ENCODE measurements at regions not wholly inside any gene's neighbourhood (a gene's known extent, or its start where the extent isn't known, plus 50 kb on each side); places are given as distances from the start of the nearest gene placed in this dataset.
"Not testable (repeated sequence)": the region's sequence is repeated elsewhere in the genome, so short reads cannot be mapped to it uniquely, and the experiment has no call there.

DNA sequence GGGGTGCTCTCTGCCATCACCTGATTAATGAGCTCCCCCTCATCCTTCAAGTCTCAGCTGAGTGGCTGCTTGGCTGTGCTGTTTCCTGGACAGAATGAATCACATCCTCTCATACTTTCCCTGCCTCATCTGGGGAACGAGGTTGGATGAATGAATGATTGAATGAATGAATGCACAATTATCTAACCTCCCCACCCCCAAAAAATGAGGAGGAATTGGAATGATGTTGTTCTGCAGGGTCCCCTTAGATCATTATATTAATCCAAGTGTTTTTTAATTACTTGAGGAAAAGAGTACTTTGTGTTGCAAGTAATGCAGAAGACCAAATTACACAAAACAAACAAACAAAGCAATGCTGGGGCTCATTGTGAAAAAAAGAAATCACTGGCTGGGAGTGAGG, 240.2 kb downstream of the BUB3 start:
- no peak for DNase-seq (ENCODE audit: low read depth, low spot score)
- Histone ChIP-seq H3K9me3 (ENCODE audit: control insufficient read depth, low read depth, low read length) (no peaks in the 10 kb centered on the region), H3K9ac (ENCODE audit: control insufficient read depth, extremely low read depth, insufficient read depth, low read length) (no peak overlapping the region), H3K27me3 (ENCODE audit: control insufficient read depth, extremely low read depth, insufficient read depth, low read length) (no peaks in the 10 kb centered on the region), H3K4me3 (ENCODE audit: control insufficient read depth in 2 of 3, extremely low read depth in 1 of 3, insufficient read depth in 2 of 3, low read depth in 1 of 3, low read length in 3 of 3) (no peak overlapping the region), H3K4me1 (ENCODE audit: control insufficient read depth, extremely low read depth, insufficient read depth, low read length) (no peaks in the 10 kb centered on the region), H3K79me2 (ENCODE audit: control insufficient read depth, insufficient read depth, low read length) (no peaks in the 10 kb centered on the region), H4K20me1 (ENCODE audit: control insufficient read depth, extremely low read depth, insufficient read depth, low read length) (no peaks in the 10 kb centered on the region), H3K4me2 (ENCODE audit: control insufficient read depth, extremely low read depth, insufficient read depth, low read depth, low read length) (no peak overlapping the region), H3K36me3 (ENCODE audit: control insufficient read depth in 2 of 2, extremely low read depth in 1 of 2, insufficient read depth in 2 of 2, low read length in 2 of 2) (no peaks in the 10 kb centered on the region), H3K9me1 (ENCODE audit: control insufficient read depth, extremely low read depth, insufficient read depth, low read length) (no peaks in the 10 kb centered on the region), H3K27ac (ENCODE audit: control insufficient read depth, insufficient read depth, low read length) (no peak overlapping the region), H2AFZ (ENCODE audit: control insufficient read depth, low read length) (no peak overlapping the region)
- dilution Hi-C loops (cut with MboI; ENCODE audit: extremely low pct_ligation_motif_present, low sequenced_read_pairs) = no loop called here
- no peak for FAIRE-seq
- no peak for TF ChIP-seq EZH2 (IDR thresholded peaks at IDR 0.05; ENCODE audit: low read length)
- TF ChIP-seq, protein P1, sequence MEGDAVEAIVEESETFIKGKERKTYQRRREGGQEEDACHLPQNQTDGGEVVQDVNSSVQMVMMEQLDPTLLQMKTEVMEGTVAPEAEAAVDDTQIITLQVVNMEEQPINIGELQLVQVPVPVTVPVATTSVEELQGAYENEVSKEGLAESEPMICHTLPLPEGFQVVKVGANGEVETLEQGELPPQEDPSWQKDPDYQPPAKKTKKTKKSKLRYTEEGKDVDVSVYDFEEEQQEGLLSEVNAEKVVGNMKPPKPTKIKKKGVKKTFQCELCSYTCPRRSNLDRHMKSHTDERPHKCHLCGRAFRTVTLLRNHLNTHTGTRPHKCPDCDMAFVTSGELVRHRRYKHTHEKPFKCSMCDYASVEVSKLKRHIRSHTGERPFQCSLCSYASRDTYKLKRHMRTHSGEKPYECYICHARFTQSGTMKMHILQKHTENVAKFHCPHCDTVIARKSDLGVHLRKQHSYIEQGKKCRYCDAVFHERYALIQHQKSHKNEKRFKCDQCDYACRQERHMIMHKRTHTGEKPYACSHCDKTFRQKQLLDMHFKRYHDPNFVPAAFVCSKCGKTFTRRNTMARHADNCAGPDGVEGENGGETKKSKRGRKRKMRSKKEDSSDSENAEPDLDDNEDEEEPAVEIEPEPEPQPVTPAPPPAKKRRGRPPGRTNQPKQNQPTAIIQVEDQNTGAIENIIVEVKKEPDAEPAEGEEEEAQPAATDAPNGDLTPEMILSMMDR (optimal IDR thresholded peaks at IDR 0.05 in 1 of 3, IDR thresholded peaks at IDR 0.05 in 1 of 3, conservative IDR thresholded peaks at IDR 0.05 in 1 of 3; ENCODE audit: extremely low read depth in 1 of 3, insufficient read depth in 2 of 3, low read length in 3 of 3) = no peak

GRCh38 chr10:123395234-123395633, 241.0 kb downstream of the BUB3 start:
- H3K36me3 ChIP-seq (ENCODE audit: control insufficient read depth in 2 of 2, extremely low read depth in 1 of 2, insufficient read depth in 2 of 2, low read length in 2 of 2); DNase-seq (ENCODE audit: low read depth, low spot score); FAIRE-seq; H2AFZ ChIP-seq (ENCODE audit: control insufficient read depth, low read length); H4K20me1 ChIP-seq (ENCODE audit: control insufficient read depth, extremely low read depth, insufficient read depth, low read length); H3K4me1 ChIP-seq (ENCODE audit: control insufficient read depth, extremely low read depth, insufficient read depth, low read length); H3K4me3 ChIP-seq (ENCODE audit: control insufficient read depth in 2 of 3, extremely low read depth in 1 of 3, insufficient read depth in 2 of 3, low read depth in 1 of 3, low read length in 3 of 3); H3K27me3 ChIP-seq (ENCODE audit: control insufficient read depth, extremely low read depth, insufficient read depth, low read length); H3K4me2 ChIP-seq (ENCODE audit: control insufficient read depth, extremely low read depth, insufficient read depth, low read depth, low read length); dilution Hi-C loops (cut with MboI; ENCODE audit: extremely low pct_ligation_motif_present, low sequenced_read_pairs); H3K9ac ChIP-seq (ENCODE audit: control insufficient read depth, extremely low read depth, insufficient read depth, low read length); H3K9me3 ChIP-seq (ENCODE audit: control insufficient read depth, low read depth, low read length); H3K27ac ChIP-seq (ENCODE audit: control insufficient read depth, insufficient read depth, low read length); H3K79me2 ChIP-seq (ENCODE audit: control insufficient read depth, insufficient read depth, low read length); H3K9me1 ChIP-seq (ENCODE audit: control insufficient read depth, extremely low read depth, insufficient read depth, low read length): not testable (repeated sequence)

- Histone ChIP-seq H3K36me3 (ENCODE audit: control insufficient read depth in 2 of 2, extremely low read depth in 1 of 2, insufficient read depth in 2 of 2, low read length in 2 of 2) (no peaks in the 10 kb centered on the region), H3K79me2 (ENCODE audit: control insufficient read depth, insufficient read depth, low read length) (no peaks in the 10 kb centered on the region), H3K9me1 (ENCODE audit: control insufficient read depth, extremely low read depth, insufficient read depth, low read length) (no peaks in the 10 kb centered on the region), H2AFZ (ENCODE audit: control insufficient read depth, low read length) (no peak overlapping the region), H3K9me3 (ENCODE audit: control insufficient read depth, low read depth, low read length) (no peaks in the 10 kb centered on the region), H3K27me3 (ENCODE audit: control insufficient read depth, extremely low read depth, insufficient read depth, low read length) (no peaks in the 10 kb centered on the region), H3K4me1 (ENCODE audit: control insufficient read depth, extremely low read depth, insufficient read depth, low read length) (no peaks in the 10 kb centered on the region), H3K4me2 (ENCODE audit: control insufficient read depth, extremely low read depth, insufficient read depth, low read depth, low read length) (no peak overlapping the region), H3K4me3 (ENCODE audit: control insufficient read depth in 2 of 3, extremely low read depth in 1 of 3, insufficient read depth in 2 of 3, low read depth in 1 of 3, low read length in 3 of 3) (no peak overlapping the region), H3K9ac (ENCODE audit: control insufficient read depth, extremely low read depth, insufficient read depth, low read length) (no peak overlapping the region), H4K20me1 (ENCODE audit: control insufficient read depth, extremely low read depth, insufficient read depth, low read length) (no peaks in the 10 kb centered on the region), H3K27ac (ENCODE audit: control insufficient read depth, insufficient read depth, low read length) (no peak overlapping the region)
- dilution Hi-C loops (cut with MboI; ENCODE audit: extremely low pct_ligation_motif_present, low sequenced_read_pairs) = no loop called here
- TF ChIP-seq, protein P1 (optimal IDR thresholded peaks at IDR 0.05 in 1 of 3, IDR thresholded peaks at IDR 0.05 in 1 of 3, conservative IDR thresholded peaks at IDR 0.05 in 1 of 3; ENCODE audit: extremely low read depth in 1 of 3, insufficient read depth in 2 of 3, low read length in 3 of 3) = no peak
- no peak for TF ChIP-seq EZH2 (IDR thresholded peaks at IDR 0.05; ENCODE audit: low read length)
- FAIRE-seq = no peak
- DNase-seq (ENCODE audit: low read depth, low spot score) = no peak
Observed at GRCh38 chr10:123395906-123396305, 241.7 kb downstream of the BUB3 start.
